ENCODE measurements at regions not wholly inside any gene's neighbourhood (a gene's known extent, or its start where the extent isn't known, plus 50 kb on each side); places are given as distances from the start of the nearest gene placed in this dataset.

GRCh38 chr12:47409310-47409987 lies 296.4 kb downstream of the RPAP3 start:
- H3K27ac ChIP-seq (ENCODE audit: control insufficient read depth, insufficient read depth) = no peak overlapping the region
- SMC1A ChIA-PET (ENCODE audit: uncharacterized antibody, unreplicated experiment) = interaction anchor here (0.5 to 1.3 kb wide), 2 partner anchors 10 to 178 kb away, joined by 3 read pairs; no protein-coding TSS in a partner anchor
- CTCF ChIA-PET = interaction anchor here (1.3 to 1.5 kb wide), 3 partner anchors 12 to 377 kb away, joined by 3 to 7 read pairs (median 4); no protein-coding TSS in a partner anchor
- intact Hi-C loops (cut with micrococcal nuclease; ENCODE audit: unreplicated experiment) = loop anchor here (5.0 kb wide), 1 partner anchor 102 kb away; no protein-coding TSS in a partner anchor
- no peak overlapping the region for H2AFZ ChIP-seq (ENCODE audit: control insufficient read depth, low read depth, low read length)
- 34% methylated on average over 4 of the region's 4 CpGs for WGBS (ENCODE audit: insufficient coverage, insufficient replicate concordance, low lambda C conversion rate, missing lambda C conversion rate)
- BruUV-seq (replicated peaks) = no TSS peak
- no peak overlapping the region for H3K9ac ChIP-seq (ENCODE audit: control insufficient read depth, insufficient read depth, low read length)
- FAIRE-seq = no peak
- H3K79me2 ChIP-seq (ENCODE audit: control insufficient read depth, insufficient read depth, low read length) = no peaks in the 10 kb centered on the region
- POLR2A ChIA-PET = no interaction called here
- H3K4me3 ChIP-seq = no peak overlapping the region
- H3K36me3 ChIP-seq (ENCODE audit: control insufficient read depth in 2 of 2, insufficient read depth in 2 of 2, low read length in 1 of 2) = no peaks in the 10 kb centered on the region
- ATAC-seq = no peak
- H4K20me1 ChIP-seq (ENCODE audit: control insufficient read depth, insufficient read depth) = no peaks in the 10 kb centered on the region
- no peaks in the 10 kb centered on the region; a peak in 1 of 4 replicates for H3K27me3 ChIP-seq (replicated peaks in 1 of 2; ENCODE audit: control insufficient read depth in 2 of 2, insufficient read depth in 2 of 2, low read length in 1 of 2)
- H3K9me3 ChIP-seq (replicated peaks; ENCODE audit: control insufficient read depth, insufficient read depth, low read length) = no peaks in the 10 kb centered on the region
- no peak for DNase-seq (ENCODE audit: low read depth, low spot score)
- H3K4me2 ChIP-seq (ENCODE audit: control insufficient read depth, insufficient read depth) = no peak overlapping the region
- RAD21 ChIA-PET (ENCODE audit: unreplicated experiment) = no interaction called here
- H3K4me1 ChIP-seq (ENCODE audit: control insufficient read depth, insufficient read depth, low read length) = no peaks in the 10 kb centered on the region
- in situ Hi-C loops (cut with MboI) = no loop called here
- TF ChIP-seq CHD4 (IDR thresholded peaks at IDR 0.05) = no peak
- TF ChIP-seq RCOR1 (conservative IDR thresholded peaks at IDR 0.05; ENCODE audit: low read depth, low read length) = no peak
- TF ChIP-seq NFYB (IDR thresholded peaks at IDR 0.05; ENCODE audit: insufficient read depth, low read depth, low read length) = no peak
- no peak for TF ChIP-seq ZBED1 (IDR thresholded peaks at IDR 0.05; ENCODE audit: borderline replicate concordance)
- TF ChIP-seq NR2C2 (IDR thresholded peaks at IDR 0.05; ENCODE audit: borderline replicate concordance, control insufficient read depth, insufficient read length, low read depth) = no peak
- no peak for TF ChIP-seq HSF1 (IDR thresholded peaks at IDR 0.05; ENCODE audit: low read depth, low read length)
- no peak for TF ChIP-seq RAD21 (IDR thresholded peaks at IDR 0.05; ENCODE audit: insufficient read depth, low read depth, low read length)
- TF ChIP-seq RELA (IDR thresholded peaks at IDR 0.05; ENCODE audit: borderline replicate concordance, partially characterized antibody) = no peak
- no peak for TF ChIP-seq PBX3 (IDR thresholded peaks at IDR 0.05; ENCODE audit: insufficient replicate concordance, low read depth, low read length)
- no peak for TF ChIP-seq SMAD5 (IDR thresholded peaks at IDR 0.05; ENCODE audit: low read depth)
- no peak for TF ChIP-seq CTCF (IDR thresholded peaks at IDR 0.05 in 2 of 3, conservative IDR thresholded peaks at IDR 0.05 in 1 of 3; ENCODE audit: control insufficient read depth in 2 of 3, extremely low read depth in 1 of 3, insufficient read depth in 1 of 3, low read depth in 3 of 3, low read length in 3 of 3)
- no peak for TF ChIP-seq WRNIP1 (IDR thresholded peaks at IDR 0.05; ENCODE audit: borderline replicate concordance, low read depth, low read length)
- TF ChIP-seq NR2F1 (conservative IDR thresholded peaks at IDR 0.05) = no peak
- TF ChIP-seq CBX3 (IDR thresholded peaks at IDR 0.05; ENCODE audit: borderline replicate concordance, low read depth) = no peak
- TF ChIP-seq CHD2 (IDR thresholded peaks at IDR 0.05; ENCODE audit: borderline replicate concordance, low read depth, low read length) = no peak
- TF ChIP-seq ZBTB4 (CRISPR knock-in tag; IDR thresholded peaks at IDR 0.05) = no peak

Data from GM12878 (cell line).